ENCODE measurements at regions not wholly inside any gene's neighbourhood (a gene's known extent, or its start where the extent isn't known, plus 50 kb on each side); places are given as distances from the start of the nearest gene placed in this dataset.

- DNase-seq (ENCODE audit: low spot score) = no peak
Measured at GRCh38 chr11:134689886-134690285, 277.8 kb upstream of the B3GAT1 start.

- no peak for DNase-seq (ENCODE audit: low spot score)
Measured at GRCh38 chr11:134687548-134687947, 275.5 kb upstream of the B3GAT1 start.

GRCh38 chr11:134686460-134687061, 274.5 kb upstream of the B3GAT1 start:
- no peak for DNase-seq (ENCODE audit: low spot score)

- no peak for DNase-seq (ENCODE audit: low spot score)
Measured at GRCh38 chr11:134685793-134686380, 273.8 kb upstream of the B3GAT1 start.

GRCh38 chr11:134684576-134684975, 272.5 kb upstream of the B3GAT1 start:
- no peak for DNase-seq (ENCODE audit: low spot score)

GRCh38 chr11:134683860-134684259, 271.8 kb upstream of the B3GAT1 start:
- DNase-seq (ENCODE audit: low spot score) = no peak

- DNase-seq (ENCODE audit: low spot score) = no peak
Measured at GRCh38 chr11:134682577-134682976, 270.5 kb upstream of the B3GAT1 start.

- DNase-seq (ENCODE audit: low spot score) = no peak
Measured at GRCh38 chr11:134679592-134679991, 267.6 kb upstream of the B3GAT1 start.

GRCh38 chr11:134678744-134679143, 266.7 kb upstream of the B3GAT1 start:
- no peak for DNase-seq (ENCODE audit: low spot score)

GRCh38 chr11:134677891-134678551, 266.0 kb upstream of the B3GAT1 start:
- DNase-seq (ENCODE audit: low spot score) = no peak

- DNase-seq (ENCODE audit: low spot score) = no peak
Measured at GRCh38 chr11:134677397-134677822, 265.4 kb upstream of the B3GAT1 start.

GRCh38 chr11:134676516-134677287, 264.7 kb upstream of the B3GAT1 start:
- no peak for DNase-seq (ENCODE audit: low spot score)

- no peak for DNase-seq (ENCODE audit: low spot score)
Measured at GRCh38 chr11:134675983-134676382, 263.9 kb upstream of the B3GAT1 start.

GRCh38 chr11:134674974-134675373, 262.9 kb upstream of the B3GAT1 start:
- DNase-seq (ENCODE audit: low spot score) = no peak

- no peak for DNase-seq (ENCODE audit: low spot score)
Measured at GRCh38 chr11:134670961-134671370, 258.9 kb upstream of the B3GAT1 start.

GRCh38 chr11:134670247-134670782, 258.3 kb upstream of the B3GAT1 start:
- no peak for DNase-seq (ENCODE audit: low spot score)

- no peak for DNase-seq (ENCODE audit: low spot score)
Measured at GRCh38 chr11:134669796-134670195, 257.8 kb upstream of the B3GAT1 start.

GRCh38 chr11:134668796-134669195, 256.8 kb upstream of the B3GAT1 start:
- DNase-seq (ENCODE audit: low spot score) = no peak

- no peak for DNase-seq (ENCODE audit: low spot score)
Measured at GRCh38 chr11:134668076-134668475, 256.0 kb upstream of the B3GAT1 start.

- DNase-seq (ENCODE audit: low spot score) = no peak
Measured at GRCh38 chr11:134667505-134667904, 255.5 kb upstream of the B3GAT1 start.

- DNase-seq (ENCODE audit: low spot score) = no peak
Measured at GRCh38 chr11:134667175-134667500, 255.1 kb upstream of the B3GAT1 start.

- DNase-seq (ENCODE audit: low spot score) = no peak
Measured at GRCh38 chr11:134666273-134667174, 254.5 kb upstream of the B3GAT1 start.
